ENCODE measurements at regions not wholly inside any gene's neighbourhood (a gene's known extent, or its start where the extent isn't known, plus 50 kb on each side); places are given as distances from the start of the nearest gene placed in this dataset.

- TF ChIP-seq CREB1 (CRISPR knock-in tag; IDR thresholded peaks at IDR 0.05; ENCODE audit: low read depth) (no peak), EZH2 (IDR thresholded peaks at IDR 0.05; ENCODE audit: low read depth, unreplicated experiment) (no peak), CTCF (conservative IDR thresholded peaks at IDR 0.05; ENCODE audit: low read depth in 2 of 2) (no peak), POLR2AphosphoS5 (IDR thresholded peaks at IDR 0.05; ENCODE audit: low read depth) (no peak), JUNB (IDR thresholded peaks at IDR 0.05; ENCODE audit: unreplicated experiment) (no peak), EZH2phosphoT487 (IDR thresholded peaks at IDR 0.05; ENCODE audit: unreplicated experiment) (no peak), ZNF114 (CRISPR knock-in tag; IDR thresholded peaks at IDR 0.05) (no peak), NANOG (IDR thresholded peaks at IDR 0.05; ENCODE audit: borderline replicate concordance) (no peak)
- TF ChIP-seq, protein P1, sequence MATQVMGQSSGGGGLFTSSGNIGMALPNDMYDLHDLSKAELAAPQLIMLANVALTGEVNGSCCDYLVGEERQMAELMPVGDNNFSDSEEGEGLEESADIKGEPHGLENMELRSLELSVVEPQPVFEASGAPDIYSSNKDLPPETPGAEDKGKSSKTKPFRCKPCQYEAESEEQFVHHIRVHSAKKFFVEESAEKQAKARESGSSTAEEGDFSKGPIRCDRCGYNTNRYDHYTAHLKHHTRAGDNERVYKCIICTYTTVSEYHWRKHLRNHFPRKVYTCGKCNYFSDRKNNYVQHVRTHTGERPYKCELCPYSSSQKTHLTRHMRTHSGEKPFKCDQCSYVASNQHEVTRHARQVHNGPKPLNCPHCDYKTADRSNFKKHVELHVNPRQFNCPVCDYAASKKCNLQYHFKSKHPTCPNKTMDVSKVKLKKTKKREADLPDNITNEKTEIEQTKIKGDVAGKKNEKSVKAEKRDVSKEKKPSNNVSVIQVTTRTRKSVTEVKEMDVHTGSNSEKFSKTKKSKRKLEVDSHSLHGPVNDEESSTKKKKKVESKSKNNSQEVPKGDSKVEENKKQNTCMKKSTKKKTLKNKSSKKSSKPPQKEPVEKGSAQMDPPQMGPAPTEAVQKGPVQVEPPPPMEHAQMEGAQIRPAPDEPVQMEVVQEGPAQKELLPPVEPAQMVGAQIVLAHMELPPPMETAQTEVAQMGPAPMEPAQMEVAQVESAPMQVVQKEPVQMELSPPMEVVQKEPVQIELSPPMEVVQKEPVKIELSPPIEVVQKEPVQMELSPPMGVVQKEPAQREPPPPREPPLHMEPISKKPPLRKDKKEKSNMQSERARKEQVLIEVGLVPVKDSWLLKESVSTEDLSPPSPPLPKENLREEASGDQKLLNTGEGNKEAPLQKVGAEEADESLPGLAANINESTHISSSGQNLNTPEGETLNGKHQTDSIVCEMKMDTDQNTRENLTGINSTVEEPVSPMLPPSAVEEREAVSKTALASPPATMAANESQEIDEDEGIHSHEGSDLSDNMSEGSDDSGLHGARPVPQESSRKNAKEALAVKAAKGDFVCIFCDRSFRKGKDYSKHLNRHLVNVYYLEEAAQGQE (IDR thresholded peaks at IDR 0.05; ENCODE audit: unreplicated experiment): no peak
These were observed 243.6 kb upstream of the IGFBP3 start for GRCh38 chr7:46164629-46165028.
